22Rv1 (cell line): ENCODE measurements at regions not wholly inside any gene's neighbourhood (a gene's known extent, or its start where the extent isn't known, plus 50 kb on each side); places are given as distances from the start of the nearest gene placed in this dataset.

Source experiments
- ZFX ChIP-seq: fragments of 450-650 bp; IDR thresholded peaks from 2 replicates; pipeline ENCODE4 v1.6.1; 2017; ENCODE audit warnings: antibody characterized with exemption, borderline replicate concordance
- TF ChIP-seq, protein P1 (sequence below): fragments of 450-650 bp; IDR thresholded peaks from 2 replicates; pipeline ENCODE4 v1.5.1; 2017; ENCODE audit warnings: mild to moderate bottlenecking

DNA sequence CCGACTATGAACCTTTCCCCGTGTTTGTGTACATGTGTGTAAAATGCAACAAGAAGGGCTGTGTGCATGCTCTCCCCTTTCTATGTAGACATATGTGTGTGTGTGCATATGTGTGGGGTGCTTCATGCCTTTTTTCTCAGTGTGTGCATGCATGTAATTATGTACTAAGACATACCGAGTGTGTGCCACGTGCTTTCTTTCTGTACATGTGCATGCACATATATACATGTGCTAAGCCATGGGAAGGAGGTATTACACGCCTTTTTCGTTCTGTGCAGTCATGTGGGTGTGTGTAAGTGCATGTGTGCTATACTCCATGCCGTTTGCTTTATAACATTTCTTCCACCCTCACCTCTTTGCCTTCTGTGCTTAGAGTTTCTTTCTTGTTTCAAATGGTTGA lies 544.3 kb downstream of the TNS3 start:
- TF ChIP-seq, protein P1, sequence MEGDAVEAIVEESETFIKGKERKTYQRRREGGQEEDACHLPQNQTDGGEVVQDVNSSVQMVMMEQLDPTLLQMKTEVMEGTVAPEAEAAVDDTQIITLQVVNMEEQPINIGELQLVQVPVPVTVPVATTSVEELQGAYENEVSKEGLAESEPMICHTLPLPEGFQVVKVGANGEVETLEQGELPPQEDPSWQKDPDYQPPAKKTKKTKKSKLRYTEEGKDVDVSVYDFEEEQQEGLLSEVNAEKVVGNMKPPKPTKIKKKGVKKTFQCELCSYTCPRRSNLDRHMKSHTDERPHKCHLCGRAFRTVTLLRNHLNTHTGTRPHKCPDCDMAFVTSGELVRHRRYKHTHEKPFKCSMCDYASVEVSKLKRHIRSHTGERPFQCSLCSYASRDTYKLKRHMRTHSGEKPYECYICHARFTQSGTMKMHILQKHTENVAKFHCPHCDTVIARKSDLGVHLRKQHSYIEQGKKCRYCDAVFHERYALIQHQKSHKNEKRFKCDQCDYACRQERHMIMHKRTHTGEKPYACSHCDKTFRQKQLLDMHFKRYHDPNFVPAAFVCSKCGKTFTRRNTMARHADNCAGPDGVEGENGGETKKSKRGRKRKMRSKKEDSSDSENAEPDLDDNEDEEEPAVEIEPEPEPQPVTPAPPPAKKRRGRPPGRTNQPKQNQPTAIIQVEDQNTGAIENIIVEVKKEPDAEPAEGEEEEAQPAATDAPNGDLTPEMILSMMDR = no peak
- TF ChIP-seq ZFX = no peak
